C4-2B (cell line): ENCODE measurements at regions not wholly inside any gene's neighbourhood (a gene's known extent, or its start where the extent isn't known, plus 50 kb on each side); places are given as distances from the start of the nearest gene placed in this dataset.

Experiments used
- H3K27ac ChIP-seq: fragments of 450-650 bp; 2 replicates; pipeline ENCODE4 v1.5.1; 2017
- CTCF ChIP-seq: fragments of 450-650 bp; conservative IDR thresholded peaks from 2 replicates; pipeline ENCODE4 v1.5.1; 2017; ENCODE audit warnings: mild to moderate bottlenecking
- ZFX ChIP-seq: fragments of 450-650 bp; IDR thresholded peaks from 2 replicates; pipeline ENCODE4 v1.6.1; 2017

DNA sequence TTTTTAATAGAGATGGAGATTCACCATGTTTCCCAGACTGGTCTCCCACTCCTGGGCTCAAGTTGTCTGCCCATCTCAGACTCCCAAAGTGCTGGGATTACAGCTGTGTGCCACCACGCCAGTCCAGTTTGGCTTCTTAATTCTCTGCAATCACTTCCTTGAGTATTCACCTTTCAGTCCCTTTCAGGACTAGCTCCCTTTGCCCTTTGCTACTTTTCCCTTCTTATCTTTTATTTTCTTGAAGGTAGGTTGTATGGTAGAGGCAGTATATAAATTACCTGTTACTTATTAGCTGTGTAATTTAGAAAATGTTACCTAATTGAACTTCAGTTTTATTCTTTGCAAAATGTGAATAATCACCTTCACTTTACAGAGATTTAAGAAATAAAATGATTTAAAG is 285.8 kb downstream of the FGF9 start:
- TF ChIP-seq CTCF (no peak), ZFX (no peak)
- no peak overlapping the region for H3K27ac ChIP-seq

GRCh38 chr13:21957833-21958232 is 287.0 kb downstream of the FGF9 start:
- TF ChIP-seq CTCF (no peak), ZFX (no peak)
- H3K27ac ChIP-seq: no peak overlapping the region

GRCh38 chr13:21960108-21960507 is 289.2 kb downstream of the FGF9 start:
- no peak overlapping the region for H3K27ac ChIP-seq
- TF ChIP-seq ZFX: no peak
- no peak for TF ChIP-seq CTCF

DNA sequence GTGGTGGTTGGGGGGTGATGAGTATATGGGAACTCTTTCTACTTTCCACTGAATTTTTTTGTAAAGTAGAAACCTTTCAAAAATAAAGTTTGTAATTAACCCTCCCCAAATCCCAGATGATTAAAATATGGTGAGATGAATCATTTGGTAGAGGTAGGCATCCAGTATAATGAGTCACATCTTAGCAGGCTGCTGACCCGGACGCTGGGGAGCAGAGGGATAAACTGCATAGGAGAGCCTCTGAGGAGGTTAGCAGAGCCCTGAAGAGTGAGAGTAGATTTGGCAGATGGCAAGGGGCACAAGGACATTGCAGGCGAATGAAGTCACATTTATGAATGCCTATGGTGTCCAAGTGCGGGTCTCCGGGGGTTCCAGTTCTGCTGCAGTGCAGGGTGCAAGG is 293.8 kb downstream of the FGF9 start:
- TF ChIP-seq CTCF (no peak), ZFX (no peak)
- no peak overlapping the region for H3K27ac ChIP-seq

GRCh38 chr13:21965095-21965494 is 294.2 kb downstream of the FGF9 start:
- no peak overlapping the region for H3K27ac ChIP-seq
- TF ChIP-seq ZFX (no peak), CTCF (no peak)

GRCh38 chr13:21966014-21966413 is 295.1 kb downstream of the FGF9 start:
- no peak overlapping the region for H3K27ac ChIP-seq
- no peak for TF ChIP-seq ZFX
- TF ChIP-seq CTCF: no peak

GRCh38 chr13:21967871-21968270 is 297.0 kb downstream of the FGF9 start:
- H3K27ac ChIP-seq: no peak overlapping the region
- no peak for TF ChIP-seq ZFX
- no peak for TF ChIP-seq CTCF
